Aorta (tissue), 5 donors: ENCODE measurements at regions not wholly inside any gene's neighbourhood (a gene's known extent, or its start where the extent isn't known, plus 50 kb on each side); places are given as distances from the start of the nearest gene placed in this dataset.
"Not testable (repeated sequence)": the region's sequence is repeated elsewhere in the genome, so short reads cannot be mapped to it uniquely, and the experiment has no call there.

ENCODE experiments used
- ATAC-seq: fragments of 200-7000 bp; cut with Tn5 transposase; one replicate; pipeline ENCODE4 v1.9.1; 2022; ENCODE audit warnings: moderate library complexity; ENCODE audit not compliant: low FRiP score
- DNase-seq, 2 donors: peaks; one replicate each; pipeline ENCODE4 v3.0.0-alpha.2; 2020
- H3K27ac ChIP-seq, 2 donors: one replicate each; pipeline ENCODE4 v1.5.1; 2013; ENCODE audit warnings: low read length in 2 of 2, mild to moderate bottlenecking in 2 of 2, moderate library complexity in 2 of 2, control low read depth in 1 of 2, inconsistent platforms in 1 of 2, low read depth in 1 of 2
- H3K27me3 ChIP-seq, 2 donors: one replicate each; pipeline ENCODE4 v1.6.1; 2013; ENCODE audit warnings: control low read depth in 1 of 2, low read length in 1 of 2, mild to moderate bottlenecking in 1 of 2, moderate library complexity in 1 of 2; ENCODE audit not compliant: insufficient read depth in 2 of 2, control insufficient read depth in 1 of 2
- H3K36me3 ChIP-seq, 2 donors: one replicate each; pipeline ENCODE4 v1.6.1; 2013; ENCODE audit warnings: control low read depth in 1 of 2, low read length in 1 of 2, mild to moderate bottlenecking in 1 of 2; ENCODE audit not compliant: insufficient read depth in 2 of 2, control insufficient read depth in 1 of 2
- H3K4me1 ChIP-seq, 2 donors: one replicate each; pipeline ENCODE4 v1.6.1; 2013; ENCODE audit warnings: low read length in 2 of 2, control low read depth in 1 of 2, mild to moderate bottlenecking in 1 of 2, moderate library complexity in 1 of 2; ENCODE audit not compliant: insufficient read depth in 2 of 2, control insufficient read depth in 1 of 2
- H3K4me3 ChIP-seq, 2 donors: one replicate each; pipeline ENCODE4 v1.5.1; 2013; ENCODE audit warnings: low read length in 2 of 2, control low read depth in 1 of 2, mild to moderate bottlenecking in 1 of 2
- H3K9me3 ChIP-seq: one replicate; pipeline ENCODE4 v1.6.1; 2013; ENCODE audit warnings: mild to moderate bottlenecking, low read length; ENCODE audit not compliant: control insufficient read depth
- WGBS, 2 donors: extraction: QIAGEN DNeasy Blood & Tissue Kit; methylation state at CpG; one replicate each; pipeline ENCODE4 v1.1.7; 2013; 5-methylcytosine and 5-hydroxymethylcytosine counted together
- intact Hi-C, 2 donors: fragments of 100-400 bp; cut with DNase I; formaldehyde crosslinking; loops; one replicate each; pipeline versions ENCODE4 v1.14.2 to v1.15.0; 2022
- donor health status: healthy with polysubstance abuse.
- donor health status: Bipolar disorder and iron deficiency.
- donor health status: DM: no; HTN: no; CAD: no.
- donor health status: DM: no; HTN: no; CAD: no.
- donor health status: DM: yes; HTN: yes; CAD: no.

GRCh38 chr4:24368801-24369200, 215.6 kb downstream of the DHX15 start:
- Histone ChIP-seq H3K4me3 (no peak overlapping the region), H3K36me3 (no peaks in the 10 kb centered on the region), H3K27ac (no peak overlapping the region), H3K4me1 (no peaks in the 10 kb centered on the region), H3K9me3 (no peaks in the 10 kb centered on the region), H3K27me3 (no peaks in the 10 kb centered on the region)
- DNase-seq (no peak), ATAC-seq (no peak)
- intact Hi-C loops: no loop called here
- WGBS, 2 donors: 95 to 96% methylated on average over 7 of the region's 7 CpGs

GRCh38 chr4:24364852-24365251, 219.5 kb downstream of the DHX15 start:
- 97 to 98% methylated on average over 3 of the region's 3 CpGs for WGBS, 2 donors
- Histone ChIP-seq H3K4me1 (no peaks in the 10 kb centered on the region), H3K36me3 (no peaks in the 10 kb centered on the region), H3K27me3 (no peaks in the 10 kb centered on the region), H3K4me3 (no peak overlapping the region), H3K9me3 (no peaks in the 10 kb centered on the region), H3K27ac (no peak overlapping the region)
- DNase-seq (no peak), ATAC-seq (no peak)
- intact Hi-C loops: no loop called here

- no peak for ATAC-seq
- 85 to 89% methylated on average over 5 of the region's 5 CpGs for WGBS, 2 donors
Observed at GRCh38 chr4:24364249-24364648, 220.1 kb downstream of the DHX15 start.

GRCh38 chr4:24363751-24364150, 220.6 kb downstream of the DHX15 start:
- Histone ChIP-seq H3K4me1 (no peaks in the 10 kb centered on the region), H3K36me3 (no peaks in the 10 kb centered on the region), H3K9me3 (no peaks in the 10 kb centered on the region), H3K27me3 (no peaks in the 10 kb centered on the region), H3K4me3 (no peak overlapping the region), H3K27ac (no peak overlapping the region)
- no peak for ATAC-seq
- no peak for DNase-seq
- intact Hi-C loops: no loop called here
- 79 to 83% methylated on average over 4 of the region's 4 CpGs for WGBS, 2 donors

More at GRCh38 chr4:24364249-24364648, 220.1 kb downstream of the DHX15 start:
- Histone ChIP-seq H3K4me3 (no peak overlapping the region), H3K9me3 (no peaks in the 10 kb centered on the region), H3K27me3 (no peaks in the 10 kb centered on the region), H3K4me1 (no peaks in the 10 kb centered on the region), H3K36me3 (no peaks in the 10 kb centered on the region), H3K27ac (no peak overlapping the region)
- intact Hi-C loops: no loop called here
- DNase-seq: no peak

GRCh38 chr4:24352112-24352511, 232.2 kb downstream of the DHX15 start:
- H3K9me3 ChIP-seq: peaks cover 2% of the 10 kb centered on the region
- no peak overlapping the region for H3K4me3 ChIP-seq
- DNase-seq (no peak), ATAC-seq (no peak)
- H3K36me3 ChIP-seq: no peaks in the 10 kb centered on the region
- 88% methylated on average over 4 of the region's 4 CpGs for WGBS, 2 donors
- no peak overlapping the region for H3K27ac ChIP-seq
- H3K4me1 ChIP-seq: no peaks in the 10 kb centered on the region
- no peaks in the 10 kb centered on the region for H3K27me3 ChIP-seq
- intact Hi-C loops: no loop called here

GRCh38 chr4:24349168-24349996, 235.0 kb downstream of the DHX15 start:
- H3K27ac ChIP-seq, H3K9me3 ChIP-seq, ATAC-seq, H3K4me3 ChIP-seq, DNase-seq, H3K36me3 ChIP-seq, intact Hi-C loops, H3K4me1 ChIP-seq, H3K27me3 ChIP-seq: not testable (repeated sequence)
- 89 to 93% methylated on average over 15 of the region's 15 CpGs for WGBS, 2 donors

GRCh38 chr4:24339260-24339659, 245.1 kb downstream of the DHX15 start:
- no peak for DNase-seq
- H3K4me3 ChIP-seq: no peak overlapping the region
- intact Hi-C loops: no loop called here
- peaks cover 2% of the 10 kb centered on the region for H3K9me3 ChIP-seq
- 95% methylated on average over 5 of the region's 5 CpGs for WGBS, 2 donors
- H3K27me3 ChIP-seq: no peaks in the 10 kb centered on the region
- no peaks in the 10 kb centered on the region for H3K36me3 ChIP-seq
- H3K4me1 ChIP-seq: no peaks in the 10 kb centered on the region
- H3K27ac ChIP-seq: no peak overlapping the region
- no peak for ATAC-seq

- Histone ChIP-seq H3K4me3 (no peak overlapping the region), H3K9me3 (no peaks in the 10 kb centered on the region), H3K27me3 (no peaks in the 10 kb centered on the region), H3K27ac (no peak overlapping the region), H3K36me3 (no peaks in the 10 kb centered on the region), H3K4me1 (no peaks in the 10 kb centered on the region)
- 91 to 94% methylated on average over 13 of the region's 13 CpGs for WGBS, 2 donors
- intact Hi-C loops: no loop called here
- ATAC-seq (no peak), DNase-seq (no peak)
Observed at GRCh38 chr4:24337451-24338190, 246.7 kb downstream of the DHX15 start.

- H3K36me3 ChIP-seq: no peaks in the 10 kb centered on the region
- intact Hi-C loops: no loop called here
- no peak for ATAC-seq
- H3K27me3 ChIP-seq: no peaks in the 10 kb centered on the region
- no peak for DNase-seq
- H3K9me3 ChIP-seq: no peaks in the 10 kb centered on the region
- 95 to 96% methylated on average over 4 of the region's 4 CpGs for WGBS, 2 donors
- H3K27ac ChIP-seq: no peak overlapping the region
- H3K4me3 ChIP-seq: no peak overlapping the region
- H3K4me1 ChIP-seq: no peaks in the 10 kb centered on the region
Observed at GRCh38 chr4:24335616-24336015, 248.7 kb downstream of the DHX15 start.
